Renal cortical epithelial cell (primary cell): ENCODE measurements at regions not wholly inside any gene's neighbourhood (a gene's known extent, or its start where the extent isn't known, plus 50 kb on each side); places are given as distances from the start of the nearest gene placed in this dataset.

ENCODE experiments used
- DNase-seq: peaks from one replicate; pipeline ENCODE4 v3.0.0-alpha.2; 2011; ENCODE audit warnings: low read depth

GRCh38 chr2:239475161-239476028, 74.6 kb upstream of the HDAC4 start:
- no peak for DNase-seq

DNA sequence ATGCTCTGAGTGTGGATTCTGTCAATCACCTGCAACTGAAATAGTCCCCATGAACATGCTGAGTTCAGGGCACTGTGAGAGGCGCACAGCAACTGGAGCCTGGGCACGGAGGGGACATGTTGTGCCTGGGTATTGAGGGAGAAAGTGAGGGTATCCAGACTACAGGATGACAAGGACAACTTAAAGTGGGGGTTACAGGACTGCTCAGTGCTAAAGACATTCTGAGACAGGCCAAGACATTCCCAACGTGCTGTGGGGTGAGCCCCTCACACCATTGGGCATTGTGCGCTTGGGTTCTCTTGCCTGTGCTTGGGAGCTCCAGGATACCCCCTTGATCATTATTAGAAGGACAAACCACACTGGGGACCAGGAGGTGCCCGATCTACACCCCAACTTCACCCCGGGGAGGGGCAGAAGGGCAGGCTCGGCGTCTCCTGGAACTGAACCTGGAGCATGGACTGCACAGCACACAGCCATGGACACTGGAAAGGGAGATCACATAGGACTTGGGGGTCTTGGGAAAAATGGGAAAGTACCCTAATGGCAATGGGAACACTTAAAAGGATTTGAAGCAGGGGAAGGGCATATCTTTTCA, 72.5 kb upstream of the HDAC4 start:
- DNase-seq: no peak

- DNase-seq: no peak
Observed at GRCh38 chr2:239472235-239472775, 71.5 kb upstream of the HDAC4 start.

DNA sequence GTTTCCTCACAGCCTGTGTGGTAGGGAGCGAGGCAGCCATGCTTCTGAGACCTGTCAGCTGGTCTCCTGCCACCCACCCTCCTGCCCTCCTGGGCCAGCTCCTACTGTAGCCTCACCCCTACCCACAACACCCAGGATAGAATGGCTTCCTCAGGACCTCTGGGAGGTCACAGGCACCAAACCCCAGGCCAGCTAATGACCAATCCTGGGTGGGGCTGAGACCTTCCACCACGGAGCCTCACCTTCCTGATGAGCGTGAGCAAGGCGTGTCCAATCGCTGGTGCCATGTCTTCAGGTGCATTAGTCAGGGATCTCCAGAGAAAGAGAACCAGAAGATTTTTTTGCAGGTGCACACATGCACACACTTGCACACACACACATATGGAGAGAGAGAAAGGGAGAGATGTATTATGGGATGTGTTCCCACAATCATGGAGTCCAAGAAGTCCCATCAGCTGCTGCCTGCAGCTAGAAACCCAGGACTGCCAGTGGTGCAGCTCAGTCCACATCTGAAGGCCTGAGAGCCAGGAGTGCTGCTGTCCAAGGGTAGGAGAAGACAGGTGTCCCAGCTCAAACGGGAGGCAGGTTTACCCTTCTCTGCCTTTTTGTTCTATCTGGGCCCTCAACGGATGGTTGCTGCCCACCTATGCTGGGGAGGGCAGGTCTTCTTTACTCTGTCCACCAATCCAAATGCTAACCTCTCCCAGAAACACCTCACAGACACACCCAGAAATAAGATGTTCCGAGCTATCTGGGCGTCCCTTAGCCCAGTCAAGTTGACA, 70.4 kb upstream of the HDAC4 start:
- DNase-seq: no peak

DNA sequence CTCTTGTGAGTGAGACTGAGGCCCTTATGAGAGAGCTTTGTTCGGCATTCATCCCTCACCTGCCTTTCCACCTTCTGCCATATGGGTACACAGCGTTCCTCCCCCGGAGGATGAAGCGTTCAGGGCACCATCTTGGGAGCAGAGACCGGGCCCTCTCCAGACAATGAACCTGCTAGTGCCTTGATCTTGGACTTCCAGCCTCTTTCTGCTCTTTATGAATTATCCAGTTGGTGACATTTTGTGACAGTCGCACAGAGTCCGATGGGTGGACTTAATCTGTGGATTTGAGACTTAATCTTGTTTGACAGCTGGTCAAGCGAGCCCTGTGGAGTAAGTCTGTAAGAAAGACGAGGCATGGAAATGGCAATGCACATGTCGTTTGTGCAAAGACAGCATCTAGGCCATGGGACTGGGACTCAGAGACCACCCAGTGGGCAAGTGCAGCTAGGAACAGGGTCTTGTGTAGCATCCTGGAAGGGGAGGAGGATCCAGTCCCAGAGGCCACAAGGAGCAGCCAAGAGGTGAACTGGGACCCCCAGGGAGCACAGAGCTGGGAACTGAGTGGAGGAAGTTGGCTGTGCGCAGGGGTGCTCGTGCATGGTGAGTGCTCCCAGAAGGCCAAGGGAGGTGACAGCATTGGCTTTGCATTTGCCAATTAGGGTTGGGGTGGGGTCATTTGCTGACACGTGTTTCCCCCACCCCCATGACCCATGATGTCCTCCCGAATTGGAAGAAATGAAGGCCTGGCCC, 69.5 kb upstream of the HDAC4 start:
- DNase-seq: no peak

DNA sequence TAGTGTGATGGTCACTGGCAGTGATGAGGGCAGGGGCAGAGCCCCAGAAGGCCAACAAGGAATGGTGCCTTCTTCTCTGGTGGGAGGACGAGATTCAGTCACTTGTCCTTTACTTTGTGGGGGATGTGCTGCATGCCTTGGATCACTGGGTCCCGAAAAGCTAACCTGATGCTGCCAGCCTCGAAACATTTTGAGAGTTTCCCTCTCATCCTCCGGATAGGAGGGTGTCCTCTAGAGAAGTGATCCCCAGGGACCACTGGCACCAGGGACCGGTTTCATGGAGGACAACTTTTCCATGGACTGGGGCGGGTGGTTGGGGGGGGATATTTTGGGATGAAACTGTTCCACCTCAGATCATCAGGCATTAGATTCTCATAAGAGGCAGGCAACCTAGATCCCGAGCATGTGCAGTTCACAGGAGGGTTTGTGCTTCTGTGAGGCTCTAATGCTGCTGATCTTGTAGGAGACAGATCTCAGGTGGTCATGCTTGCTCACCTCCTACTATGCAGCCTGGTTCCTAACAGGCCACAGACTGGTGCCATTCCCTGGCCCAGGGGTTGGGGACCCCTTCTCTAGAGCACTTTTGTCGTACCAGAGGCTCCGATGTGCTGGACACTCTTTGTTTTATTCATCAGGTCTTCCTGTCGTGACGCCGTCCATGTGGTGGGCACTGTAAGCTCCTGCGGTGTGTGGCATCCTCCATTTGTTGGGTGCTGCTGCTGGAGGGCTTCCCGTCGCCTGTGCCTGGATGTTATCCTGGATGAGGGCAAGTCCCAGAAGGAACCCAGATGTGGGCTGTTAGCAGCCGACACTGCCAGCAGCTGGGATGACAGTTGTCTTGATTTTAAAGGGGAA, 68.5 kb upstream of the HDAC4 start:
- no peak for DNase-seq

- DNase-seq: no peak
Observed at GRCh38 chr2:239468491-239469105, 67.8 kb upstream of the HDAC4 start.

DNA sequence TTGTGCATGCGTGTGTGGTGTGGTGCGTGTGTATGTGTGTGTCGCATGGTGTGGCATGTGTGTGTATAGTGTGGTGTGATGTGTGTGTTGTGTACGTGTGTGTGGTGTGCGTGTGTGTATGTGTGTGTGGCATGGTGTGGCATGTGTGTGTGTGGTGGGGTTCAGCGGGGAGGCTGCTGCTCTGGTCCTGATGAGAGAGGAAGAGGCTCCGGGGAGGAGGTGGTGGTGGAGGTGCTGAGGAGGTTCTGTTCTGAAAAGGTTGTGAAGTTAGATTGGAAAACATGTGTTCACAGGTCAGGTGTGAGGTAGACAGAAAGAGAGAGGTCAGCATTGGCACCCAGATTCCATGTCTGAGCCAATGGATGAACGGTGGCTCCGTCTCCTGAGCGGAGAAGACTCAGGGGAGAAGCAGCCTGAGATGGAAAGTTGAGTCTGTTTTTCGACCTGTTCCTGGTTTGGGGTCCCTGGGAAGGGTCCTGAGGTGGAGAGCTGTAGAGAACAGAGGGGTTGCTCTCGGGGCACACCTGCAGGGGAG, 67.2 kb upstream of the HDAC4 start:
- no peak for DNase-seq

DNA sequence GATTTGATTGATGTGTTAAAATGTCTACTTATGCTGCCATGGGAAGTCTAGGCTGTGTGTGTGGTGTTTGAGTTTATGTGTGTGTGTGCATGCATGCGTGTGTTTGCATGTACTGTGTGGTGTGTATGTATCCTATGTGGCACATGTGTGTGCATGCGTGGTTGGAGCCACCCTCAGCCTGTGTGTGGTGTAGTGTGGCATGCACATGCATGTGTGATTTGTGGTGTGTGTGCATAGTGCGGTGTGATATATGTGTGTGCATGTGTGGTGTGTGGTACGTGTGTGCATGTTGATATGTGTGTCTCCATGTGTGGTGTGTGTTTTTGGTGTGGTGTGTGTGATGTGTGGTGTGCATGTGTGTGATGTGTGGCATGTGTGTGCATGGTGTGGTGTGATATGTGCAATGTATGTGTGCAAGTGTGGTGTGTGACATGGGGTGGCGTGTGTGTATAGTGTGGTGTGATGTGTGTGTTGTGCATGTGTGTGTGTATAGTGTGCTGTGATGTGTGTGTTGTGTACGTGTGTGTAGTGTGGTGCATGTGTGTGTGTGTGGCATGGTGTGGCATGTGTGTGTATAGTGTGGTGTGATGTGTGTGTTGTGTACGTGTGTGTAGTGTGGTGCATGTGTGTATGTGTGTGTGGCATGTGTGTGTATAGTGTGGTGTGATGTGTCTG, 66.6 kb upstream of the HDAC4 start:
- no peak for DNase-seq

GRCh38 chr2:239466755-239467271, 66.0 kb upstream of the HDAC4 start:
- no peak for DNase-seq

DNA sequence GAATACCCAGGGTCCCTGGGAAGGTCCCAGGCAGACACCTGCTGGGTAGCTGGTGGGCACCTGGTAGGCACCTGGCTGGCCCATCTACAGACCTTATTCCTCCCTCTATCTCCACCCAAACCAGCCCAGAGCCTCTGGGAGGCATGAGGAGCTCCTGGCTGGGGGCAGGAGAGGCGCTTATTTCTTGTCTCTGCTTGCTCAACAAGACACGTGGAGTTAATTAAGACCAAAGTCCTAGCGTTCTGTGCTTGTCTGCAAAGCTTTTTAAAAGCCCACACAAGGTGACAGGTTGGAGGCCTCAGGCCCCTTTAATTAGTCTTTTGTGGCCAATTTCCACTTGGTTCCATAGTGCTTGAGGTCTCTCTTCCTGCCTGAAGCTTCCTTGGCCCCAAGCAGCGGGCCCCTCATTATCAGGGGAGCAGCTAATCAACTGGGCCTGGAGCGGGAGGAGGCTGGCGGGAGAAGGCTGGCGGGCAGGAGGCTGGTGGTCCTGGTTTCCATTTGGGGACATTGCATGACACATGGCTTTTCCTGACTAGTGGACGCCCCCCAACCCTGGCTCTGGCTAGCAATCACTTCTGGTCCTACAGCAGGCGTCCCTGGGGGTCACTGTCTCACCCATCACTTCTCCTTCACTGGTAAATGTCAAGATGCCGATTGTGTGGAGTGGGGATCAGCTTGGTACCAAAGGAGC, 65.4 kb upstream of the HDAC4 start:
- no peak for DNase-seq

GRCh38 chr2:239465017-239466001, 64.5 kb upstream of the HDAC4 start:
- peak; percentile 60 for DNase-seq

DNA sequence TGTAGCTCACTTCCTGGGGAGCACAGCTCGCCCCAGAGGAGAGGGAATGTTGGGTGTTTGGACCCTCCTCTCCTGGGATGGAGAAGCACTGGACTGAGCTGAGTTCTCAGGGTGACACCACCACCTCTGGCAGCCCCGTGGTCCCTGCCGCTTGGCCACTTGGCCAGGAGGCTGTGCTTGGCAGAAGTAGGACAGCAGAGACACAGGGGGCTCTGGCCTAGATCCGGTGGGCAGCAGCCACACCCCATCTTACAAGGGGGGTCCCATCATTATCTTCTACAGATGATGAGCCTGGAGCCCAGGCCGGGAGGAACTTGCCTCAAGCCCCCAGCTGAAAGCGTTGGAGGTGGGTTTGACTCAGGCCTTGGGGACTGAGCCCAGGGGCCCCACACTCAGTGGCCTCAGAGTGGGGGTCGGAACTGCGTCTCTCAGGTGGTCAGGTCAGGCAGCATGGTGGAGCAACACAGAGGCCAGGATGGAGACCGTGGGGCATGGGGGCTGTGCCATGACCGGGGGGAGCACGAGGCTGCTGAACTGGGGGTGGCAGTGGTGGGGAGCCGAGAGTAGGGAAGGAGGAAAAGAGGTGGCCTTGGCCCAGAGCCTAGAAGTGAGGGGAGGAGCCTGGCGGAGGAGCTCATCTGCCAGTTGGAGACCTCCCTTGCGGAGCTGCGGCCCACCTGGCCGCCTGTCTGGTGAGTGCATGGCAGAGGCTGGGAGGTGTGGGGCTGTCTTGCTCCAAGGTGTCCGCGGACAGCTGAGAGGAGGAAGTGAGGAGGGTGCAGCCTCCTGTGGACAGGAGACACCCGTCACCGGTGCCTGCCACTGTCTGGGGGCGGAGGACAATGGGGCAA, 63.6 kb upstream of the HDAC4 start:
- DNase-seq: no peak

DNA sequence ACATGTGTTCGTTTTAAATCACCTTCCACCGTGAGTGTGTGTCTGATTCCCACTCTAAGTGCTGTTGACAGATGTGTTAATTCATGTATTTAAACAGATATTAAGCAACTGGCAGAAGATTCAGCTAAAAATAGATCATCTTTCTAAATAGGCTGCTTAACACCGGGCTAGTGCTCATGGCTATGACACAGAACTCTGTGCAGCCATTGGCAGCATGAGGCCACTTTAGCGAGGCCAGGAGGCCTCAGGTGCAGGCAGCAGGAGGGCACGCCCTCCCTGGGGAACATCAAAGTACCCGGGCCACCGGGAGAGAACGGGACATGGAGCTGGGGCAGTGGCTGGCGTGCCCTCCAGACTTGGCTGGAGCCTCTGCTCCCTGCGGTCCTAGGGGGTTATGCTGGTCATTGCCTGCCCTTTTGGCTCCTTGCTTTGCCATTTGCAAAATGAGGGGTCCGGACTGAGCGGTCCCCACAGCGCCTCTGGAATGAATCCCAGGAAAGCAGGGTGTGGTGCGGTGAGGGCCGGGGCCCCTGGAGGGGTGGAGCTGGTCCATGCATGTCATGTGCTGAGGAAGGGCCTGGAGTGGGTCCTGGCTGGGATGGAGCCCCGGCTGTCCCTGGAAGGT, 62.8 kb upstream of the HDAC4 start:
- no peak for DNase-seq

DNA sequence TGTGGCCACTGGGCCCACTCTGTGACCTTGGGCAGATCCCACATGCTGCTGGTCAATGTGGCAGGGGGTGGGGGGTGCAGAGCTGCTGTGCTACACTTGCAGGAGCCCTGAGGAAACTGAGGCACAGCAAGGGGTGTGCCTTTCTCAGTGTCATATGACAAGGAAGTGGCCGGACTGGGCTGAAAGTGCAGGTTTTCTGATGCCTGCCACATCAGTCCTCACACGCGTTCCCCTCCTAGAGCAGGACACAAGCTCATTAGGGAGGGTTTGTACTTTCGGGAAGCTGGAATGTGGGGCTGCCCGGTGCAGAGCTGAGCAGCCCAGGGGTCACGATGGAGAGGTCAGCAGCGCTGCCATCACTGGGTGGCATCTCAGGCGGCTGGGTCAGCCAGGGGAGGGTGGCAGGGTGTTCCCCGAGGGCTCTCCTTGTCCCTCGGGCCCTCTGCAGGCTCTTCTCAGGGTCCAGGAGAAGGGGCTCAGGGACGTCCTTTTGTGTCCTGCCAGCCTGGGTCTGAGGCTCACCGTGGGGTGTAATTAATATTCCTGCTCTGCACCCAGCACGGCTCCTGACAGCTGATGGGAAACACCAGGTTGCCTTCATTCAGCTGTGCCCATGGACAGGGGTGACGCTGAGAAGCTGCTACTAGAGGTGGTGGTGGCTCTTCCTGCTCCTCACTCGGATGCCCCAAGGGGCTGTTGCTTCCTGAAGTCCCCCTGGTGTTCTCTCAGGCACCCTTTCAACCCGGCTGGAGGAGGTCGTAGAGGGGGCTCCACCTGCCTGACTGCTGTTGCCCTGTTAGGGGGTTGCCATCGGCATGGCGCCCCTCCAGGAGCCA, 62.1 kb upstream of the HDAC4 start:
- DNase-seq: no peak
